ENCODE measurements at regions not wholly inside any gene's neighbourhood (a gene's known extent, or its start where the extent isn't known, plus 50 kb on each side); places are given as distances from the start of the nearest gene placed in this dataset.

GRCh38 chr9:107626118-107626517 is 136.5 kb upstream of the KLF4 start:
- Histone ChIP-seq H3K27ac (no peak overlapping the region), H3K36me3 (no peaks in the 10 kb centered on the region), H3K4me3 (no peak overlapping the region), H3K27me3 (no peaks in the 10 kb centered on the region), H3K4me1 (no peaks in the 10 kb centered on the region), H3K9ac (ENCODE audit: low read depth in 2 of 2, low read length in 2 of 2) (no peak overlapping the region), H3K9me3 (no peaks in the 10 kb centered on the region)
- TF ChIP-seq, protein P1, sequence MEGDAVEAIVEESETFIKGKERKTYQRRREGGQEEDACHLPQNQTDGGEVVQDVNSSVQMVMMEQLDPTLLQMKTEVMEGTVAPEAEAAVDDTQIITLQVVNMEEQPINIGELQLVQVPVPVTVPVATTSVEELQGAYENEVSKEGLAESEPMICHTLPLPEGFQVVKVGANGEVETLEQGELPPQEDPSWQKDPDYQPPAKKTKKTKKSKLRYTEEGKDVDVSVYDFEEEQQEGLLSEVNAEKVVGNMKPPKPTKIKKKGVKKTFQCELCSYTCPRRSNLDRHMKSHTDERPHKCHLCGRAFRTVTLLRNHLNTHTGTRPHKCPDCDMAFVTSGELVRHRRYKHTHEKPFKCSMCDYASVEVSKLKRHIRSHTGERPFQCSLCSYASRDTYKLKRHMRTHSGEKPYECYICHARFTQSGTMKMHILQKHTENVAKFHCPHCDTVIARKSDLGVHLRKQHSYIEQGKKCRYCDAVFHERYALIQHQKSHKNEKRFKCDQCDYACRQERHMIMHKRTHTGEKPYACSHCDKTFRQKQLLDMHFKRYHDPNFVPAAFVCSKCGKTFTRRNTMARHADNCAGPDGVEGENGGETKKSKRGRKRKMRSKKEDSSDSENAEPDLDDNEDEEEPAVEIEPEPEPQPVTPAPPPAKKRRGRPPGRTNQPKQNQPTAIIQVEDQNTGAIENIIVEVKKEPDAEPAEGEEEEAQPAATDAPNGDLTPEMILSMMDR (IDR thresholded peaks at IDR 0.05), result no peak
- DNase-seq, result no peak
- intact Hi-C loops (cut with DNase I), result no loop called here

- TF ChIP-seq, protein P1 (IDR thresholded peaks at IDR 0.05), result no peak
- Histone ChIP-seq H3K4me3 (no peak overlapping the region), H3K9me3 (no peaks in the 10 kb centered on the region), H3K4me1 (peaks cover under 1% of the 10 kb centered on the region), H3K27me3 (no peaks in the 10 kb centered on the region), H3K9ac (ENCODE audit: low read depth in 2 of 2, low read length in 2 of 2) (no peak overlapping the region), H3K27ac (no peak overlapping the region), H3K36me3 (no peaks in the 10 kb centered on the region)
- intact Hi-C loops (cut with DNase I), result no loop called here
- DNase-seq, result no peak
Measured at GRCh38 chr9:107625383-107625984, 135.9 kb upstream of the KLF4 start.

- H3K9ac ChIP-seq (ENCODE audit: low read depth in 2 of 2, low read length in 2 of 2), result no peak overlapping the region
- TF ChIP-seq, protein P1 (IDR thresholded peaks at IDR 0.05), result no peak
- H3K4me1 ChIP-seq, result peaks cover 3% of the 10 kb centered on the region
- H3K27me3 ChIP-seq, result no peaks in the 10 kb centered on the region
- no peak for DNase-seq
- no peak overlapping the region for H3K27ac ChIP-seq
- H3K4me3 ChIP-seq, result no peak overlapping the region
- intact Hi-C loops (cut with DNase I), result no loop called here
- H3K36me3 ChIP-seq, result no peaks in the 10 kb centered on the region
- no peaks in the 10 kb centered on the region for H3K9me3 ChIP-seq
Measured at GRCh38 chr9:107624234-107624948, 134.8 kb upstream of the KLF4 start.

- H3K27me3 ChIP-seq, result no peaks in the 10 kb centered on the region
- H3K9ac ChIP-seq (ENCODE audit: low read depth in 2 of 2, low read length in 2 of 2), result peak overlapping the region in 1 of 2 donors; percentile 58
- H3K36me3 ChIP-seq, result no peaks in the 10 kb centered on the region
- intact Hi-C loops (cut with DNase I), result no loop called here
- H3K4me1 ChIP-seq, result peaks cover 3% of the 10 kb centered on the region
- no peak overlapping the region for H3K4me3 ChIP-seq
- no peaks in the 10 kb centered on the region for H3K9me3 ChIP-seq
- no peak for DNase-seq
- peak overlapping the region; percentile 75 for H3K27ac ChIP-seq
- TF ChIP-seq, protein P1 (IDR thresholded peaks at IDR 0.05), result no peak
Measured at GRCh38 chr9:107621436-107621835, 131.9 kb upstream of the KLF4 start.

GRCh38 chr9:107620801-107621200 is 131.2 kb upstream of the KLF4 start:
- TF ChIP-seq, protein P1 (IDR thresholded peaks at IDR 0.05), result no peak
- Histone ChIP-seq H3K27me3 (no peaks in the 10 kb centered on the region), H3K4me1 (peaks cover 3% of the 10 kb centered on the region), H3K27ac (peak overlapping the region; percentile 75), H3K36me3 (no peaks in the 10 kb centered on the region), H3K9me3 (no peaks in the 10 kb centered on the region), H3K4me3 (no peak overlapping the region), H3K9ac (ENCODE audit: low read depth in 2 of 2, low read length in 2 of 2) (peak overlapping the region in 1 of 2 donors; percentile 58)
- peak; percentile 84 for DNase-seq
- intact Hi-C loops (cut with DNase I), result no loop called here
